Lower lobe of right lung (tissue), 2 donors: ENCODE measurements at regions not wholly inside any gene's neighbourhood (a gene's known extent, or its start where the extent isn't known, plus 50 kb on each side); places are given as distances from the start of the nearest gene placed in this dataset.
"Not testable (repeated sequence)": the region's sequence is repeated elsewhere in the genome, so short reads cannot be mapped to it uniquely, and the experiment has no call there.

Experiments used
- ATAC-seq, 2 donors: fragments of 200-7000 bp; cut with Tn5 transposase; one replicate each; pipeline ENCODE4 v1.9.1; 2020 to 2022; ENCODE audit warnings: mild to moderate bottlenecking in 2 of 2, moderate library complexity in 2 of 2
- DNase-seq: peaks from one replicate; pipeline ENCODE4 v3.0.0-alpha.2; 2020
- H3K27ac ChIP-seq: fragments of 200-600 bp; one replicate; pipeline ENCODE4 v1.8.0; 2022
- H3K27me3 ChIP-seq: fragments of 200-600 bp; one replicate; pipeline ENCODE4 v1.8.0; 2022; ENCODE audit warnings: low read depth
- H3K36me3 ChIP-seq: fragments of 200-600 bp; one replicate; pipeline ENCODE4 v1.8.0; 2022; ENCODE audit warnings: mild to moderate bottlenecking
- H3K4me1 ChIP-seq: fragments of 200-600 bp; one replicate; pipeline ENCODE4 v1.8.0; 2022
- H3K4me3 ChIP-seq: fragments of 200-600 bp; one replicate; pipeline ENCODE4 v1.8.0; 2022; ENCODE audit warnings: mild to moderate bottlenecking
- H3K9me3 ChIP-seq: fragments of 200-600 bp; one replicate; pipeline ENCODE4 v1.8.0; 2022
- intact Hi-C: fragments of 100-400 bp; cut with DNase I; formaldehyde crosslinking; loops from one replicate; pipeline ENCODE4 v1.11.0; 2022
- TF ChIP-seq, protein P1 (sequence below): fragments of 200-600 bp; IDR thresholded peaks from one replicate; pipeline ENCODE4 v1.8.0; 2022; ENCODE audit warnings: antibody characterized with exemption, mild to moderate bottlenecking
- donor health status: DM: no; HTN: yes; CAD: no; lungs with severe emphysema.

DNA sequence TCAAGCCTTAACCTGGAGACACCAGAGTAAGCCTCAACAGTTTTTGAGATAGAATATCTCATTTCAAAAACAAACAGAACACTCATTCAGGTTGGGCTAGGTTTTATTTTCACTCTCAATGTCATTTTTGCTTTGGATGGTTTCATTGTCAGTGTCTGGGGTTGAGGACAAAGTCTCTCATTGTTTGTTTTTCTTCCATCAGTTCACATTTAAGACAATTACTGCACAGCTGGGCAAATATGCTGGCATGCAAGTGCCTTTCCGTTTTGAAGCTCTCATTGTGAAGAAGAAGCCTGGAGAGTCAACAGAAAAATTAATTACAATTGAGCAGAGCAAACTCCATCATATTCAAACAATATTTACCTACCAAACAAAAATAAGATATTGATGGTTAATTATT is 1050.0 kb downstream of the TBL1XR1 start:
- Histone ChIP-seq H3K4me3 (no peak overlapping the region), H3K27ac (no peak overlapping the region), H3K9me3 (no peaks in the 10 kb centered on the region), H3K4me1 (no peaks in the 10 kb centered on the region), H3K36me3 (no peaks in the 10 kb centered on the region), H3K27me3 (no peaks in the 10 kb centered on the region)
- TF ChIP-seq, protein P1, sequence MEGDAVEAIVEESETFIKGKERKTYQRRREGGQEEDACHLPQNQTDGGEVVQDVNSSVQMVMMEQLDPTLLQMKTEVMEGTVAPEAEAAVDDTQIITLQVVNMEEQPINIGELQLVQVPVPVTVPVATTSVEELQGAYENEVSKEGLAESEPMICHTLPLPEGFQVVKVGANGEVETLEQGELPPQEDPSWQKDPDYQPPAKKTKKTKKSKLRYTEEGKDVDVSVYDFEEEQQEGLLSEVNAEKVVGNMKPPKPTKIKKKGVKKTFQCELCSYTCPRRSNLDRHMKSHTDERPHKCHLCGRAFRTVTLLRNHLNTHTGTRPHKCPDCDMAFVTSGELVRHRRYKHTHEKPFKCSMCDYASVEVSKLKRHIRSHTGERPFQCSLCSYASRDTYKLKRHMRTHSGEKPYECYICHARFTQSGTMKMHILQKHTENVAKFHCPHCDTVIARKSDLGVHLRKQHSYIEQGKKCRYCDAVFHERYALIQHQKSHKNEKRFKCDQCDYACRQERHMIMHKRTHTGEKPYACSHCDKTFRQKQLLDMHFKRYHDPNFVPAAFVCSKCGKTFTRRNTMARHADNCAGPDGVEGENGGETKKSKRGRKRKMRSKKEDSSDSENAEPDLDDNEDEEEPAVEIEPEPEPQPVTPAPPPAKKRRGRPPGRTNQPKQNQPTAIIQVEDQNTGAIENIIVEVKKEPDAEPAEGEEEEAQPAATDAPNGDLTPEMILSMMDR, result no peak
- intact Hi-C loops, result no loop called here
- ATAC-seq (no peak), DNase-seq (no peak)

DNA sequence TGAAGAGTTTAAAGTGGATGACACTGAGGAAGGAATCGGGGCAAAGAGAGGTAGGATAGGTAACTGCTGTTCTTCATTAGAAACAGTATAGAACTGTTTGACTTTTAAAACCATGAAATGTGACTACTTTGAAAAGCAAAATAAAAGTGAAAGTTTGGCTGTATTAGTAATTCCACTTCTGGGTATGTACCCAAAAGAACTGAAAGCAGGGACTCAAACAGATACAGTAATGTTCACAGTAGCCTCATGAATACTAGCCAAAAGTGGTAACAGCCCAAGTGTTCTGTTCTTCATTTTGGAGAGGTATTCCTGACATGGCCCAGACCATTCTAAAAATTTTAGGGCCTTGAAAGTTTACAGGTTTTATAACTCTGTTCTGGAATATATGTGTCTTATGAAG is 1055.4 kb downstream of the TBL1XR1 start:
- TF ChIP-seq, protein P1, result no peak
- DNase-seq (no peak), ATAC-seq (no peak)
- intact Hi-C loops, result no loop called here
- Histone ChIP-seq H3K4me3 (no peak overlapping the region), H3K27ac (no peak overlapping the region), H3K36me3 (no peaks in the 10 kb centered on the region), H3K9me3 (no peaks in the 10 kb centered on the region), H3K27me3 (no peaks in the 10 kb centered on the region), H3K4me1 (no peaks in the 10 kb centered on the region)

DNA sequence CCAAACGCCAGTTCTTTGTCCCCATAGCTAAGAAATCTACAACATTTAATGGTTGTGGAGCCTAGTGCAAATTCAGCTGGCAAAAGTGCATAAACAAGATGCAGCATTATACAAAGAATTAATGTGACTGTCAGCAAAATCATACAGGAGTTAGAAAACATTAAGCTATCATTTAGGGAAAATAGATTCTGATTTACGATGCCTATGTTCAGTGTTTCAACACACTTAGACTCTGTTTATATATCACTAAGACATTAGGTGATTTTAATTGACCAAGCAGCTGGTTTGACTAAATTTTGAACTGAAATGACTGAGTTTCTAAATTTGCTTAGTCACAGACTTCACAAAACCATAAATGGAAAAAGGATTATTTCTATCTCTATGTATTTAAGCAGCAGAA is 1076.8 kb downstream of the TBL1XR1 start:
- TF ChIP-seq, protein P1, result no peak
- Histone ChIP-seq H3K36me3 (no peaks in the 10 kb centered on the region), H3K27ac (no peak overlapping the region), H3K9me3 (no peaks in the 10 kb centered on the region), H3K4me3 (no peak overlapping the region), H3K4me1 (no peaks in the 10 kb centered on the region), H3K27me3 (no peaks in the 10 kb centered on the region)
- DNase-seq (no peak), ATAC-seq (no peak)
- intact Hi-C loops, result no loop called here

DNA sequence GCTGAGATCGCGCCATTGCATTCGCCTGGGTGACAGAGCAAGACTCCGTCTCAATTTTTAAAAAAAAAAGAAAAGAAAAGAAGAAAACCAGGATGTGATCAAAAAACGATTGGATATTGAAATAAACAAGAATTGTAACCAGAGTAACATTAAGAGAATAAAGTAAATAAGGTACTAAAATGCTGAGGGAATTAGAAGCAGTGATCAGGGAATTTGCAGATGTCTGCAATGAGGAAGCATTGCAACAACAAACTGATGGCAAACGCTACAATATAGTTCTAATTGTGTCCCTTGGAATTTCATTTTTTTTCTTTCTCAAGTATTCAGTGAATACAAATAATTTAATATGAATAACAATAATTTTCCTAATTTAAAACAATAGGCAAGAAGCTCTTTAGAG is 1077.5 kb downstream of the TBL1XR1 start:
- Histone ChIP-seq H3K36me3 (no peaks in the 10 kb centered on the region), H3K9me3 (no peaks in the 10 kb centered on the region), H3K4me1 (no peaks in the 10 kb centered on the region), H3K27ac (no peak overlapping the region), H3K27me3 (no peaks in the 10 kb centered on the region), H3K4me3 (no peak overlapping the region)
- DNase-seq, result no peak
- intact Hi-C loops, result no loop called here
- TF ChIP-seq, protein P1, result no peak
- ATAC-seq, result no peak

DNA sequence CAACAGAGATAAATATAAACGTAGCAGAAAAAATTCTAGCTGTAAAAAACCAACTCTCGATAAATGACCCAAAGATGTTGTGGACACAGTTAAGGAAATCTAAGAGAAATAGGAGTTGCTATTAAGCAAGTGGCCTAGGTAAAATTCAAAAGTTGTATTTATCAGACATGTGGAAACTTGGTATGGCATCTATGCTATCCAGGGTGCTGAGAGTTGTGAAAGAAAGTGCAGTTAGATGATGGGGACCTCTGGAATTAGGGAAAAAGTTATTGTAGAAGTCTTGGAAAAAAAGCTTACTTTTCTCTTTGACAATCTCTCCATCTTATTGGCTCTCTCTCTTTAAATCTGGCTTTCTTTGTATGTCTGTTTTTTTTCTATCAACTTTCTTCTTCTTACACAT is 1090.9 kb downstream of the TBL1XR1 start:
- no peaks in the 10 kb centered on the region for H3K27me3 ChIP-seq
- ATAC-seq (no peak), DNase-seq (no peak)
- H3K4me3 ChIP-seq, result no peak overlapping the region
- H3K4me1 ChIP-seq, result no peaks in the 10 kb centered on the region
- no peaks in the 10 kb centered on the region for H3K36me3 ChIP-seq
- H3K9me3 ChIP-seq, result no peaks in the 10 kb centered on the region
- no peak overlapping the region for H3K27ac ChIP-seq
- TF ChIP-seq, protein P1, result no peak
- intact Hi-C loops, result no loop called here

DNA sequence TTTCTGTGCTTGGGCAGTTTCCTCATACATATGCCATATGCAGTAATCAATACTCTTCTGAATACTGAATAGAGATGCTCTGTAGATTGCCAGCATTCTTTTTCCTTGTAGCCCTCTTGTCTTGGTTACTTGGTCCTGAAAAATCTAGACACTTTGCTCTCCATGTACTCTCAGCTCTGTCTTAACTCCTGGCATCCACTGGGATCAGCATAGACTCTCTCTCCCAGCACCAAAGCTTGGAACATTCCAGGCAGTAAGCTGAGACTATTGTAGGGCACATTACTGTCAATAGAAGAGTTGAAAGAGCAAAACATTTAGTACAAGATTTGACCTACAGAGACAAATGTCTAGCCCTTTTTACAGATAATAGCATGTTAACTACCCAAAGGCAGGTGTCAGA is 1100.3 kb downstream of the TBL1XR1 start:
- Histone ChIP-seq H3K36me3 (no peaks in the 10 kb centered on the region), H3K27ac (no peak overlapping the region), H3K9me3 (no peaks in the 10 kb centered on the region), H3K4me1 (no peaks in the 10 kb centered on the region), H3K4me3 (no peak overlapping the region), H3K27me3 (no peaks in the 10 kb centered on the region)
- DNase-seq, result no peak
- no peak for ATAC-seq
- intact Hi-C loops, result no loop called here
- TF ChIP-seq, protein P1, result no peak

DNA sequence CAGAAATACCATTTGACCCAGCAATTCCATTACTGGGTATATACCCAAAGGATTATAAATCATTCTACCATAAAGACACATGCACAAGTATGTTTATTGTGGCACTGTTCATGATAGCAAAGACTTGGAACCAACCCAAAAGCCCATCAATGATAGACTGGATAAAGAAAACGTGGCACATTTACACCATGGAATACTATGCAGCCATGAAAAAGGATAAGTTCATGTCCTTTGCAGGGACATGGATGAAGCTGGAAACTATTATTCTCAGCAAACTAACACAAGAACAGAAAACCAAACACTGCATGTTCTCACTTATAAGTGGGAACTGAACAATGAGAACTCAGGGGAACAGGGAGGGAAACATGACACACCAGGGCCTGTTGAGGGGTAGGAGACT is 1103.4 kb downstream of the TBL1XR1 start:
- H3K27ac ChIP-seq, H3K4me1 ChIP-seq, H3K4me3 ChIP-seq, H3K36me3 ChIP-seq, H3K9me3 ChIP-seq, DNase-seq, intact Hi-C loops, ATAC-seq, H3K27me3 ChIP-seq: not testable (repeated sequence)
